ENCODE measurements at regions not wholly inside any gene's neighbourhood (a gene's known extent, or its start where the extent isn't known, plus 50 kb on each side); places are given as distances from the start of the nearest gene placed in this dataset.

GRCh38 chr2:195520671-195521155 lies 136.3 kb upstream of the SLC39A10 start:
- no peak for TF ChIP-seq POLR2A (IDR thresholded peaks at IDR 0.05)
- no peak for TF ChIP-seq CTCF (IDR thresholded peaks at IDR 0.05 in 4 of 5, conservative IDR thresholded peaks at IDR 0.05 in 1 of 5)
